ENCODE measurements at regions not wholly inside any gene's neighbourhood (a gene's known extent, or its start where the extent isn't known, plus 50 kb on each side); places are given as distances from the start of the nearest gene placed in this dataset.

DNA sequence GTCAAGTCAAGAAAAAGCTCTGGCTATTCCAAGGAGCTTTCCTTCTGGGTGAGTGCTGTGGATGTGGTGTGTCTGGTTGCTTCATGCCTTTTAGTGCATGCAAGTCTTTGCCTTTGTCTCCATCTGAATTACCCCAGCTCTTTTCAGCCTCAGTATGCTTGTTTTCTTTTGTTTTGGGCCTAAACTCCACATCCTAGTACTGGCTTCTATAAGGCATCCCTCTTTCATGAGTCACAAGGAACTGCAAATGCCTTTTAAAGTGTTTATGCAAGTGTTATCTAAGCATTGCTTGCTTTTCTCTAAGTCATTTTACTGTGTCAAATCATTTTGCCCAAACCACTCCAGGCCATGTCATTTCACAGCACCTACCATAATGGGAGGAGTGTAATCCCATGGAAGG, 132.1 kb downstream of the PLCE1 start:
- no peak overlapping the region for H3K4me3 ChIP-seq (ENCODE audit: control extremely low read depth in 1 of 5, extremely low read depth in 1 of 5, insufficient read depth in 1 of 5, low read depth in 2 of 5, low read length in 4 of 5)
- ATAC-seq (ENCODE audit: low read depth) (no peak), DNase-seq (no peak)
- no peaks in the 10 kb centered on the region for H3K36me3 ChIP-seq (replicated peaks in 1 of 2; ENCODE audit: control extremely low read depth in 1 of 2, control insufficient read depth in 1 of 2, extremely low read depth in 1 of 2, insufficient read depth in 2 of 2, low read length in 1 of 2)
- intact Hi-C loops (cut with micrococcal nuclease) = no loop called here
- no peak overlapping the region for H3K4me2 ChIP-seq (replicated peaks; ENCODE audit: low read depth, low read length, poor library complexity, severe bottlenecking)
- TF ChIP-seq, protein P1, sequence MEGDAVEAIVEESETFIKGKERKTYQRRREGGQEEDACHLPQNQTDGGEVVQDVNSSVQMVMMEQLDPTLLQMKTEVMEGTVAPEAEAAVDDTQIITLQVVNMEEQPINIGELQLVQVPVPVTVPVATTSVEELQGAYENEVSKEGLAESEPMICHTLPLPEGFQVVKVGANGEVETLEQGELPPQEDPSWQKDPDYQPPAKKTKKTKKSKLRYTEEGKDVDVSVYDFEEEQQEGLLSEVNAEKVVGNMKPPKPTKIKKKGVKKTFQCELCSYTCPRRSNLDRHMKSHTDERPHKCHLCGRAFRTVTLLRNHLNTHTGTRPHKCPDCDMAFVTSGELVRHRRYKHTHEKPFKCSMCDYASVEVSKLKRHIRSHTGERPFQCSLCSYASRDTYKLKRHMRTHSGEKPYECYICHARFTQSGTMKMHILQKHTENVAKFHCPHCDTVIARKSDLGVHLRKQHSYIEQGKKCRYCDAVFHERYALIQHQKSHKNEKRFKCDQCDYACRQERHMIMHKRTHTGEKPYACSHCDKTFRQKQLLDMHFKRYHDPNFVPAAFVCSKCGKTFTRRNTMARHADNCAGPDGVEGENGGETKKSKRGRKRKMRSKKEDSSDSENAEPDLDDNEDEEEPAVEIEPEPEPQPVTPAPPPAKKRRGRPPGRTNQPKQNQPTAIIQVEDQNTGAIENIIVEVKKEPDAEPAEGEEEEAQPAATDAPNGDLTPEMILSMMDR (IDR thresholded peaks at IDR 0.05) = no peak
- no peak for TF ChIP-seq EZH2 (IDR thresholded peaks at IDR 0.05; ENCODE audit: borderline replicate concordance, insufficient read depth, low read depth, low read length, poor library complexity, severe bottlenecking)
- H2AFZ ChIP-seq (ENCODE audit: insufficient read depth, low read depth, low read length, poor library complexity, severe bottlenecking) = no peak overlapping the region
- H3K9ac ChIP-seq (ENCODE audit: low read length) = no peak overlapping the region
- Mint-ChIP-seq H3K27me3 (no peaks in the 10 kb centered on the region), H3K4me3 (no peak overlapping the region), H3K27ac (no peak overlapping the region), H3K4me1 (no peaks in the 10 kb centered on the region), H3K9me3 (ENCODE audit: insufficient read depth) (no peaks in the 10 kb centered on the region)
- no peaks in the 10 kb centered on the region for H3K79me2 ChIP-seq (ENCODE audit: control insufficient read depth, insufficient read depth, low read length)
- no peaks in the 10 kb centered on the region for H4K20me1 ChIP-seq (ENCODE audit: control insufficient read depth, insufficient read depth, low read length, poor library complexity, severe bottlenecking)
- H3K4me1 ChIP-seq (ENCODE audit: control insufficient read depth in 2 of 2, insufficient read depth in 2 of 2, low read length in 2 of 2) = no peaks in the 10 kb centered on the region
- ChIA-PET POLR2A (no interaction called here), CTCF (no interaction called here)
- peaks cover 0 to 4% (median 0%) of the 10 kb centered on the region in 4 experiments for H3K27me3 ChIP-seq (replicated peaks in 1 of 4; ENCODE audit: control extremely low read depth in 1 of 4, control insufficient read depth in 3 of 4, insufficient read depth in 4 of 4, low read length in 3 of 4)
- no peaks in the 10 kb centered on the region for H3K9me3 ChIP-seq (ENCODE audit: control extremely low read depth in 1 of 3, control insufficient read depth in 2 of 3, insufficient read depth in 1 of 3, low read length in 2 of 3)
- H3K27ac ChIP-seq (ENCODE audit: low read length in 2 of 2) = no peak overlapping the region

DNA sequence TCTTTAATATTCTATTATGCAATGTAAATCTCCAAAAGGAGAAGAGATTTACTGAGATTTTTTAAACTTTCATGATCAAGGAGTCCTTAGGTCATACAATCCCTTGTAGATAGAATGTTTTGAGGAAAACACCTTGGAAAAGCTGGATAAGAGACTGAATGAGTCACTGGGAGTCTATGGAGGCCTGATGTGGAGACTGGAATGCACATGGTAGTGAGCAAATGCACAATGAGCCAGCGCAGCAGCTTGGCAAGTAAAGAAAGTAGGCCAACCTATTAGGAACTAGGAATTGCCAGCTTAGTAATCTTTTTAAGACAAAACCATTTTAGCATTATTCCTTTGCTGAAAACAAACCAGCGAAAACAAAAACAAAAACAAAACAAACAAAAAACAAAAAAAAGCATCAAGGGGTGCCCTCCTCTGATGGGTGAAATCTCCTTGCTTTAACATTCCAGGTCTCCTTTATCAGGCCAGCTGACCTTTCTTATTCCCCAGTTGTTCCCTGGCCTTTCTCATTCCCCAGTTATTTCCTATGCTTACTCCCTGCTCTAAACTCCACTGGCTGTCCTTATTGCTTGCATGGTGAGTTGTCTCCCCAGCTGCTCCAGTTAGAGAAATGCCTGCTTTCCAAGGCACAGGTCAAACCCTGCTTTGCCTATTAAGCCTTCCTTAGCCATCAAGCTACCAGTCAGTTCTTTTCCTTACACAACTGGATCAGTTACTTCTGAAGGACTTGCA, 135.8 kb downstream of the PLCE1 start:
- no peak overlapping the region for H3K4me3 Mint-ChIP-seq
- CTCF ChIA-PET = no interaction called here
- Histone ChIP-seq H3K27me3 (replicated peaks in 1 of 4; ENCODE audit: control extremely low read depth in 1 of 4, control insufficient read depth in 3 of 4, insufficient read depth in 4 of 4, low read length in 3 of 4) (peaks cover 0 to 4% (median 2%) of the 10 kb centered on the region in 4 experiments), H3K4me2 (replicated peaks; ENCODE audit: low read depth, low read length, poor library complexity, severe bottlenecking) (no peak overlapping the region), H3K79me2 (ENCODE audit: control insufficient read depth, insufficient read depth, low read length) (no peaks in the 10 kb centered on the region), H3K9me3 (ENCODE audit: control extremely low read depth in 1 of 3, control insufficient read depth in 2 of 3, insufficient read depth in 1 of 3, low read length in 2 of 3) (peaks cover 0 to 3% (median 0%) of the 10 kb centered on the region in 3 donors), H3K4me1 (ENCODE audit: control insufficient read depth in 2 of 2, insufficient read depth in 2 of 2, low read length in 2 of 2) (no peaks in the 10 kb centered on the region), H3K9ac (ENCODE audit: low read length) (no peak overlapping the region), H4K20me1 (ENCODE audit: control insufficient read depth, insufficient read depth, low read length, poor library complexity, severe bottlenecking) (no peaks in the 10 kb centered on the region), H2AFZ (ENCODE audit: insufficient read depth, low read depth, low read length, poor library complexity, severe bottlenecking) (no peak overlapping the region), H3K4me3 (ENCODE audit: control extremely low read depth in 1 of 5, extremely low read depth in 1 of 5, insufficient read depth in 1 of 5, low read depth in 2 of 5, low read length in 4 of 5) (no peak overlapping the region), H3K27ac (ENCODE audit: low read length in 2 of 2) (no peak overlapping the region), H3K36me3 (replicated peaks in 1 of 2; ENCODE audit: control extremely low read depth in 1 of 2, control insufficient read depth in 1 of 2, extremely low read depth in 1 of 2, insufficient read depth in 2 of 2, low read length in 1 of 2) (no peaks in the 10 kb centered on the region)
- H3K27ac Mint-ChIP-seq = no peak overlapping the region
- no peaks in the 10 kb centered on the region for H3K9me3 Mint-ChIP-seq (ENCODE audit: insufficient read depth)
- 88% methylated on average over 2 of the region's 2 CpGs for WGBS (ENCODE audit: insufficient coverage)
- intact Hi-C loops (cut with micrococcal nuclease) = no loop called here
- DNase-seq = no peak
- no peaks in the 10 kb centered on the region for H3K27me3 Mint-ChIP-seq
- no peak for ATAC-seq (ENCODE audit: low read depth)
- no peaks in the 10 kb centered on the region for H3K4me1 Mint-ChIP-seq
- POLR2A ChIA-PET = no interaction called here
- no peak for TF ChIP-seq EZH2 (IDR thresholded peaks at IDR 0.05; ENCODE audit: borderline replicate concordance, insufficient read depth, low read depth, low read length, poor library complexity, severe bottlenecking)
- TF ChIP-seq, protein P1 (IDR thresholded peaks at IDR 0.05) = no peak
